ENCODE measurements at regions not wholly inside any gene's neighbourhood (a gene's known extent, or its start where the extent isn't known, plus 50 kb on each side); places are given as distances from the start of the nearest gene placed in this dataset.

GRCh38 chr10:30782537-30783461, 153.2 kb upstream of the LYZL2 start:
- no peak for TF ChIP-seq CTCF (IDR thresholded peaks at IDR 0.05; ENCODE audit: unreplicated experiment)
- H3K36me3 Mint-ChIP-seq (ENCODE audit: low read depth, unreplicated experiment) = no peaks in the 10 kb centered on the region
- H3K9me3 Mint-ChIP-seq (ENCODE audit: unreplicated experiment) = no peaks in the 10 kb centered on the region
- peak overlapping the region; percentile 67 for H3K27ac Mint-ChIP-seq (ENCODE audit: unreplicated experiment)
- no peak overlapping the region for H3K4me3 Mint-ChIP-seq (ENCODE audit: unreplicated experiment)
- peaks cover 26% of the 10 kb centered on the region for H3K4me1 Mint-ChIP-seq (ENCODE audit: unreplicated experiment)
- peaks cover 12% of the 10 kb centered on the region for H3K27me3 Mint-ChIP-seq (ENCODE audit: unreplicated experiment)
- DNase-seq (ENCODE audit: low spot score) = peak; percentile 12

- Mint-ChIP-seq H3K27ac (ENCODE audit: unreplicated experiment) (no peak overlapping the region), H3K9me3 (ENCODE audit: unreplicated experiment) (no peaks in the 10 kb centered on the region), H3K4me3 (ENCODE audit: unreplicated experiment) (no peak overlapping the region), H3K4me1 (ENCODE audit: unreplicated experiment) (peaks cover 26% of the 10 kb centered on the region), H3K27me3 (ENCODE audit: unreplicated experiment) (peaks cover 13% of the 10 kb centered on the region), H3K36me3 (ENCODE audit: low read depth, unreplicated experiment) (no peaks in the 10 kb centered on the region)
- TF ChIP-seq CTCF (IDR thresholded peaks at IDR 0.05; ENCODE audit: unreplicated experiment) = no peak
- no peak for DNase-seq (ENCODE audit: low spot score)
Measured at GRCh38 chr10:30782157-30782536, 152.6 kb upstream of the LYZL2 start.

- H3K36me3 Mint-ChIP-seq (ENCODE audit: low read depth, unreplicated experiment) = no peaks in the 10 kb centered on the region
- H3K27ac Mint-ChIP-seq (ENCODE audit: unreplicated experiment) = no peak overlapping the region
- TF ChIP-seq CTCF (IDR thresholded peaks at IDR 0.05; ENCODE audit: unreplicated experiment) = no peak
- DNase-seq (ENCODE audit: low spot score) = no peak
- peaks cover 13% of the 10 kb centered on the region for H3K27me3 Mint-ChIP-seq (ENCODE audit: unreplicated experiment)
- H3K9me3 Mint-ChIP-seq (ENCODE audit: unreplicated experiment) = peaks cover 4% of the 10 kb centered on the region
- H3K4me3 Mint-ChIP-seq (ENCODE audit: unreplicated experiment) = no peak overlapping the region
- H3K4me1 Mint-ChIP-seq (ENCODE audit: unreplicated experiment) = peaks cover 26% of the 10 kb centered on the region
Measured at GRCh38 chr10:30781670-30782121, 152.1 kb upstream of the LYZL2 start.

GRCh38 chr10:30778769-30779168, 149.2 kb upstream of the LYZL2 start:
- H3K27ac Mint-ChIP-seq (ENCODE audit: unreplicated experiment) = no peak overlapping the region
- H3K36me3 Mint-ChIP-seq (ENCODE audit: low read depth, unreplicated experiment) = no peaks in the 10 kb centered on the region
- no peak for TF ChIP-seq CTCF (IDR thresholded peaks at IDR 0.05; ENCODE audit: unreplicated experiment)
- H3K9me3 Mint-ChIP-seq (ENCODE audit: unreplicated experiment) = peaks cover 5% of the 10 kb centered on the region
- H3K4me1 Mint-ChIP-seq (ENCODE audit: unreplicated experiment) = peaks cover 22% of the 10 kb centered on the region
- peaks cover 13% of the 10 kb centered on the region for H3K27me3 Mint-ChIP-seq (ENCODE audit: unreplicated experiment)
- H3K4me3 Mint-ChIP-seq (ENCODE audit: unreplicated experiment) = no peak overlapping the region
- DNase-seq (ENCODE audit: low spot score) = no peak

Data from endothelial cell (in vitro differentiated cells).